PFSK-1 (cell line): ENCODE measurements at regions not wholly inside any gene's neighbourhood (a gene's known extent, or its start where the extent isn't known, plus 50 kb on each side); places are given as distances from the start of the nearest gene placed in this dataset.

Source experiments
- FOXP2 ChIP-seq: optimal IDR thresholded peaks from 2 replicates; pipeline ENCODE3; 2011; ENCODE audit warnings: borderline replicate concordance, control low read depth, inconsistent platforms; ENCODE audit not compliant: insufficient read depth; ENCODE audit errors: extremely low read length, extremely low read depth
- POLR2AphosphoS5 ChIP-seq: IDR thresholded peaks from 2 replicates; pipeline ENCODE4 v1.6.1; 2012; ENCODE audit warnings: low read depth, mild to moderate bottlenecking, control low read depth, low read length, moderate library complexity
- REST ChIP-seq, 2 experiments: IDR thresholded peaks; 2 replicates each; pipeline versions ENCODE4 v1.6.1 to v1.8.0; 2011 to 2012; ENCODE audit warnings: low read depth in 2 of 2, low read length in 2 of 2, control low read depth in 1 of 2, inconsistent platforms in 1 of 2, mild to moderate bottlenecking in 1 of 2, moderate library complexity in 1 of 2; ENCODE audit not compliant: insufficient read depth in 1 of 2
- SIN3A ChIP-seq: IDR thresholded peaks from 2 replicates; pipeline ENCODE4 v1.6.1; 2012; ENCODE audit warnings: mild to moderate bottlenecking, low read length, moderate library complexity, borderline replicate concordance; ENCODE audit not compliant: insufficient read depth
- TAF1 ChIP-seq: IDR thresholded peaks from 2 replicates; pipeline ENCODE4 v1.6.1; 2012; ENCODE audit warnings: low read length, control low read depth, borderline replicate concordance; ENCODE audit not compliant: insufficient read depth

GRCh38 chr3:159853506-159853864 is 135.2 kb upstream of the IL12A start:
- TF ChIP-seq SIN3A = no peak
- no peak for TF ChIP-seq FOXP2
- no peak for TF ChIP-seq TAF1
- no peak for TF ChIP-seq REST (IDR thresholded peaks at IDR 0.05; ENCODE audit: insufficient read depth in 1 of 2, low read depth in 2 of 2, low read length in 2 of 2)
- TF ChIP-seq POLR2AphosphoS5 = no peak

- no peak for TF ChIP-seq TAF1
- no peak for TF ChIP-seq SIN3A
- TF ChIP-seq FOXP2 = no peak
- TF ChIP-seq REST (IDR thresholded peaks at IDR 0.05; ENCODE audit: insufficient read depth in 1 of 2, low read depth in 2 of 2, low read length in 2 of 2) = no peak
- no peak for TF ChIP-seq POLR2AphosphoS5
These were observed 134.0 kb upstream of the IL12A start for GRCh38 chr3:159854500-159855124.

- TF ChIP-seq POLR2AphosphoS5 (no peak), SIN3A (no peak)
These were observed 132.9 kb upstream of the IL12A start for GRCh38 chr3:159855599-159856346.

GRCh38 chr3:159856590-159857104 is 132.0 kb upstream of the IL12A start:
- TF ChIP-seq FOXP2 (no peak), TAF1 (no peak), SIN3A (no peak), REST (IDR thresholded peaks at IDR 0.05; ENCODE audit: insufficient read depth in 1 of 2, low read depth in 2 of 2, low read length in 2 of 2) (no peak), POLR2AphosphoS5 (no peak)

- TF ChIP-seq SIN3A (no peak), TAF1 (no peak), REST (IDR thresholded peaks at IDR 0.05; ENCODE audit: insufficient read depth in 1 of 2, low read depth in 2 of 2, low read length in 2 of 2) (no peak), POLR2AphosphoS5 (no peak), FOXP2 (no peak)
These were observed 130.8 kb upstream of the IL12A start for GRCh38 chr3:159857840-159858239.
